Tibial nerve (tissue), 4 donors: ENCODE measurements at regions not wholly inside any gene's neighbourhood (a gene's known extent, or its start where the extent isn't known, plus 50 kb on each side); places are given as distances from the start of the nearest gene placed in this dataset.

Experiments used
- CTCF ChIP-seq, 5 experiments: fragments of 200-600 bp in 3 of 5; fragments of 450-650 bp in 2 of 5; sonication (generic) in 3 of 5; IDR thresholded peaks; one replicate each; pipeline ENCODE4 v1.5.1; 2016 to 2019; ENCODE audit warnings: antibody characterized with exemption in 5 of 5, mild to moderate bottlenecking in 3 of 5, moderate library complexity in 2 of 5
- EP300 ChIP-seq, 2 donors: sonication (generic); formaldehyde crosslinking; IDR thresholded peaks; one replicate each; pipeline ENCODE4 v1.6.1; 2017; ENCODE audit warnings: antibody characterized with exemption in 2 of 2, mild to moderate bottlenecking in 1 of 2
- POLR2A ChIP-seq, 2 donors: fragments of 450-650 bp; IDR thresholded peaks; one replicate each; pipeline ENCODE4 v1.6.1; 2017; ENCODE audit warnings: antibody characterized with exemption in 2 of 2, mild to moderate bottlenecking in 2 of 2, moderate library complexity in 2 of 2

GRCh38 chr15:38849046-38849445 lies 284.4 kb upstream of the RASGRP1 start:
- no peak for TF ChIP-seq CTCF (IDR thresholded peaks at IDR 0.05)
- TF ChIP-seq POLR2A (IDR thresholded peaks at IDR 0.05) = no peak
- no peak for TF ChIP-seq EP300 (IDR thresholded peaks at IDR 0.05)
